Astrocyte (in vitro differentiated cells and primary cell): ENCODE measurements at regions not wholly inside any gene's neighbourhood (a gene's known extent, or its start where the extent isn't known, plus 50 kb on each side); places are given as distances from the start of the nearest gene placed in this dataset.
A peak's percentile ranks its signal among the peaks of the same experiment; 100 is the strongest.
"Not testable (repeated sequence)": the region's sequence is repeated elsewhere in the genome, so short reads cannot be mapped to it uniquely, and the experiment has no call there.

ENCODE experiments used
- DNase-seq: peaks from one replicate; pipeline ENCODE4 v3.0.0-alpha.2; 2010; ENCODE audit warnings: low read depth
- FAIRE-seq: peaks from 2 replicates; lab custom pipeline; 2011; peaks lifted over from hg19 to GRCh38; lab: Jason Lieb, UNC
- H2AFZ ChIP-seq: 2 replicates; pipeline ENCODE4 v1.6.0; 2012; ENCODE audit warnings: low read depth, low read length, inconsistent platforms
- H3K27ac ChIP-seq: 2 replicates; pipeline ENCODE4 v1.5.1; 2011; ENCODE audit warnings: low read depth, low read length, inconsistent platforms
- H3K27me3 ChIP-seq: 2 replicates; pipeline ENCODE4 v1.6.0; 2011; ENCODE audit warnings: low read length, inconsistent platforms; ENCODE audit not compliant: insufficient read depth
- H3K36me3 ChIP-seq: 2 replicates; pipeline ENCODE4 v1.5.1; 2011; ENCODE audit warnings: low read length, inconsistent platforms; ENCODE audit not compliant: insufficient read depth
- H3K4me1 ChIP-seq: 2 replicates; pipeline ENCODE4 v1.5.1; 2011; ENCODE audit warnings: low read length, inconsistent platforms; ENCODE audit not compliant: insufficient read depth
- H3K4me2 ChIP-seq: 2 replicates; pipeline ENCODE4 v1.6.0; 2012; ENCODE audit warnings: low read length, inconsistent platforms
- H3K4me3 ChIP-seq: 2 replicates; pipeline ENCODE4 v1.5.1; 2011; ENCODE audit warnings: low read depth, mild to moderate bottlenecking, low read length, inconsistent platforms; ENCODE audit not compliant: insufficient read depth
- H3K79me2 ChIP-seq: 2 replicates; pipeline ENCODE4 v1.6.0; 2012; ENCODE audit warnings: mild to moderate bottlenecking, low read length, inconsistent platforms; ENCODE audit not compliant: insufficient read depth
- H3K9ac ChIP-seq: 2 replicates; pipeline ENCODE4 v1.6.0; 2012; ENCODE audit warnings: mild to moderate bottlenecking, low read length, inconsistent platforms
- H3K9me3 ChIP-seq: 2 replicates; pipeline ENCODE4 v1.5.1; 2012; ENCODE audit warnings: low read depth, mild to moderate bottlenecking, low read length, inconsistent platforms; ENCODE audit not compliant: insufficient read depth
- H4K20me1 ChIP-seq: 2 replicates; pipeline ENCODE4 v1.6.0; 2012; ENCODE audit warnings: low read length, inconsistent platforms; ENCODE audit not compliant: insufficient read depth
- H3K27ac Mint-ChIP-seq: one replicate; pipeline ENCODE4 v1.8.0; 2021; ENCODE audit warnings: mild to moderate bottlenecking, mixed read lengths; ENCODE audit not compliant: unreplicated experiment
- H3K27me3 Mint-ChIP-seq: one replicate; pipeline ENCODE4 v1.8.0; 2021; ENCODE audit warnings: low read depth, mixed read lengths; ENCODE audit not compliant: unreplicated experiment
- H3K36me3 Mint-ChIP-seq: one replicate; pipeline ENCODE4 v1.8.0; 2021; ENCODE audit warnings: low read depth, mixed read lengths; ENCODE audit not compliant: unreplicated experiment
- H3K4me1 Mint-ChIP-seq: one replicate; pipeline ENCODE4 v1.8.0; 2021; ENCODE audit warnings: low read depth, mixed read lengths; ENCODE audit not compliant: unreplicated experiment
- H3K4me3 Mint-ChIP-seq: one replicate; pipeline ENCODE4 v1.8.0; 2021; ENCODE audit warnings: mild to moderate bottlenecking, moderate library complexity, mixed read lengths; ENCODE audit not compliant: unreplicated experiment
- H3K9me3 Mint-ChIP-seq: one replicate; pipeline ENCODE4 v1.8.0; 2021; ENCODE audit warnings: mild to moderate bottlenecking, mixed read lengths; ENCODE audit not compliant: unreplicated experiment

DNA sequence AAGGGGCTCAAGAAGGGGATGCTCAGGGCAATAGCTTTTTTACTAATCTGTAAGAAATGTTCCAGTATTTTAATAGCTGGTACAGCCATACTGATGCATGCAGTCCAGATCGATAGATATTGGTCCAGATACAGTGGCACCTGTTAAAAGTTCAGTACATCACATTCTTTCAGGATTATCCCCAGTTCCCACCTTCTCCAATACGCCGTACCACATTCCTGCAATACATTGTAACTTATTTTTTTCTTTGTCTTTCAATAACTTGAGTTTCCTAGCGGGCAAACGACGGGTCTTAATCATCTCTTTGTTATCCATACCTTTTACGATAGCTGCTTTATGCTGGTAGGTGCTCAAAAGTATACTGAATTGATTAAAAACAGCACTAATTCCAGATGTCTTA lies 136.1 kb upstream of the NBPF19 start:
- H3K9me3 Mint-ChIP-seq, H3K27ac Mint-ChIP-seq, H3K4me2 ChIP-seq, H2AFZ ChIP-seq, H3K4me3 ChIP-seq, H3K4me1 Mint-ChIP-seq, H3K27me3 ChIP-seq, H3K9me3 ChIP-seq, H3K79me2 ChIP-seq, H3K27ac ChIP-seq, H3K36me3 Mint-ChIP-seq, DNase-seq, H3K9ac ChIP-seq, H3K27me3 Mint-ChIP-seq, H3K4me3 Mint-ChIP-seq, H4K20me1 ChIP-seq, H3K4me1 ChIP-seq, H3K36me3 ChIP-seq: not testable (repeated sequence)
- peak; percentile 45 for FAIRE-seq

DNA sequence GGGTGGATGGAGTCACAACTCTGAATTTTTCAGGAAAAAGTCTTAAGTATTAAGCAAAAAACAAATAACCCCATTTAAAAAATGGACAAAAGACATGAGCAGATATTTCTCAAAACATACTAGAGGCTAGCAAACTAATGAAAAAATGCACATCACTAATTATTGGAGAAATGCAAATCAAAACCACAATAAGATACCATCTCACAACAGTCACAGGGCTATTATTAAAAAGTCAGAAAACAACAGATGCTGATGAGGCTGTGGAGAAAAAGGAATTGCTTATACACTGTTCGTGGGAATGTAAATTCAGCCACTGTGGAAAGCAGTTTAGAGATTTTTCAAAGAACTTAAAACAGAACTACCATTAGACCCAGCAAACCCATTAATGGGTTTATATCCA lies 125.4 kb upstream of the NBPF19 start:
- H3K9me3 Mint-ChIP-seq, H3K27me3 ChIP-seq, H4K20me1 ChIP-seq, DNase-seq, H3K4me1 ChIP-seq, H3K36me3 Mint-ChIP-seq, H3K9ac ChIP-seq, H3K27ac Mint-ChIP-seq, H3K79me2 ChIP-seq, H3K4me3 ChIP-seq, H3K9me3 ChIP-seq, H3K4me1 Mint-ChIP-seq, H3K27me3 Mint-ChIP-seq, H2AFZ ChIP-seq, H3K4me3 Mint-ChIP-seq, FAIRE-seq, H3K27ac ChIP-seq, H3K36me3 ChIP-seq, H3K4me2 ChIP-seq: not testable (repeated sequence)

DNA sequence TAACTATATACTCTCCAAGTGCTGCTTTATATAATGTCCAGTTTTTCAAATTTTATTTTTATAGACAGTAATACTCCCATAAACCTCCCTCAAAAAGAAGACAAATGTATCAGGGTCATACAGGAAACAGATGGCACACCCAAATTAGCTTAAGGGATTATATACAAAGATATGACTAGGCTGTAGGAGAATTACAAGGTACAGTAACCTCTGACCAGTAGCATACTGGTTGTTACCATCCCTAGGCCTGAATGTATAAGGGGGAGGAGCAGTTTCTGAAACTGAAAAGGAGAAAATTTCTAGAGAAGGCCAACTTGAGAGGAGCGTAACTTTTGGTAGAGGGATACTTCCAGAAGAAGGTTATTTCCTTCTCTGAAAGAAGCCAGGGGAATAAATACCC lies 122.6 kb upstream of the NBPF19 start:
- not testable (repeated sequence) for H3K4me3 ChIP-seq, H3K4me2 ChIP-seq, FAIRE-seq

DNA sequence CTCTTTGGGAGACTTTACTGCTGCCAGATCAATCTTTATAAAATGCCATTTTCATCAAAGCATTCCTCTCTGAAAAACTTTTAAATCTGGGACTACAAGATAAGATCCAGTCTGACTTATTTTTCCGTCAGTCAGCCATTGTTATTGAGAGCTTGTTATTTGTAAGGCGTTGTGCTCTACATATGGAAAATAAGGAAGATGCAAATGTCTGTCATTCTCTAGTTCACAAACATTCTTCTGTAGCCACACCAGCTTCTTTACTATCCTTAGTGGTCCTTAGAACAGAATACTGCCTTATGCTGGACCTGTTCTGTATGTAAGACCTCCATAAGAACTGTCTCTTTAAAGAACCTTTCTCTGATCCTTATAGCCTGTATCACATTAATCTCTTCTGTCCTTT lies 120.3 kb upstream of the NBPF19 start:
- not testable (repeated sequence) for H3K9ac ChIP-seq, H3K4me3 ChIP-seq, DNase-seq, H3K79me2 ChIP-seq, H3K27me3 Mint-ChIP-seq, H2AFZ ChIP-seq, H3K27ac Mint-ChIP-seq, H3K36me3 Mint-ChIP-seq, H3K4me1 ChIP-seq, H3K4me2 ChIP-seq, H3K9me3 ChIP-seq, H4K20me1 ChIP-seq, H3K36me3 ChIP-seq, H3K9me3 Mint-ChIP-seq, H3K4me3 Mint-ChIP-seq, H3K27me3 ChIP-seq, H3K4me1 Mint-ChIP-seq, FAIRE-seq, H3K27ac ChIP-seq

More for the DNA sequence above, 122.6 kb upstream of the NBPF19 start:
- H3K4me1 ChIP-seq, H3K9ac ChIP-seq, H3K27ac ChIP-seq, H2AFZ ChIP-seq, DNase-seq, H3K36me3 ChIP-seq, H3K27ac Mint-ChIP-seq, H3K36me3 Mint-ChIP-seq, H3K4me1 Mint-ChIP-seq, H3K79me2 ChIP-seq, H3K4me3 Mint-ChIP-seq, H4K20me1 ChIP-seq, H3K27me3 Mint-ChIP-seq, H3K9me3 Mint-ChIP-seq, H3K27me3 ChIP-seq, H3K9me3 ChIP-seq: not testable (repeated sequence)

DNA sequence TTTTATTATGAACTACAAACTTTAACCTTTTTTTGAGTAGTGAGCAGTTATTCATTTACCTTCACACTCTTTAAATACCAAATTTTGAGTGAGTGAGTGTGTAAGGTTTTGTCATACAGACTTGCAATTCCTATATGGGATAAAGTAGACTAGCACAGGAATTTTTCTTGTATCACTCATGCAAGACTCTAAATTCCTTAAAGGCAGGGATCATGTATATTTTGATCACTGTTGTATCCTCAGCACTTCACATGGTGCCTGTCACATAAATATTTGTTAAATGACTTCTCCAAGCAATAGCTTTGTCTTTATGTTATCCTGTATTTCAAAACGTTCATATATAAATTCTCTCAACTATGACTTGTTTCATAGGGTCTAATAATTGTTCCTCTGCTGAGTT lies 119.1 kb upstream of the NBPF19 start:
- not testable (repeated sequence) for H3K27me3 ChIP-seq, H3K27ac ChIP-seq, H3K79me2 ChIP-seq, H3K4me3 Mint-ChIP-seq, H3K4me1 Mint-ChIP-seq, H3K4me1 ChIP-seq, H3K27me3 Mint-ChIP-seq, H3K36me3 Mint-ChIP-seq, DNase-seq, H3K36me3 ChIP-seq, H3K9me3 ChIP-seq, H3K4me2 ChIP-seq, H3K9me3 Mint-ChIP-seq, H3K4me3 ChIP-seq, H2AFZ ChIP-seq, H4K20me1 ChIP-seq, H3K27ac Mint-ChIP-seq, H3K9ac ChIP-seq
- FAIRE-seq, result peak; percentile 29

DNA sequence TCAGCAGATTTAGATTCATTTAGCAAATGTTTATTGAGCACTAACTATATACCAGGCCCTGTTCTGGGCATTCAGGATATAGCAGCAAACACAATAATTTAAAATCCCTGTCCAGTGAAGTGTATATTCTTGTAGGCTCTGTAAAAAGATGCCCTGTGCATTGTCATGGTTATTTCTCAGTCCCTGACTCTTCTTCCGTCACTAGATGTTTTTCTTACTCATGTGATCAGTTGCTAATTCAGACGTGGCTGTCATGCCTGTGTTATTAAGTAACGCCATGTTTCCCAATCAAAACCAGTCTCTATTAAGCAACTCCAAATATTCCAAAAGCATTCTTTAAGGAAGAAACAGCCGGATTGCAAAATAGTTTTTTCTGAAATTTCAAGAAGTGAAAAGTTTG lies 118.7 kb upstream of the NBPF19 start:
- H3K9me3 Mint-ChIP-seq, H3K9ac ChIP-seq, H3K4me1 ChIP-seq, H3K27ac Mint-ChIP-seq, H2AFZ ChIP-seq, H3K36me3 ChIP-seq, H3K4me2 ChIP-seq, H3K27me3 ChIP-seq, H3K4me3 Mint-ChIP-seq, H3K27me3 Mint-ChIP-seq, H3K4me1 Mint-ChIP-seq, H4K20me1 ChIP-seq, H3K4me3 ChIP-seq, DNase-seq, H3K9me3 ChIP-seq, H3K79me2 ChIP-seq, H3K36me3 Mint-ChIP-seq, H3K27ac ChIP-seq: not testable (repeated sequence)
- peak; percentile 82 for FAIRE-seq
